CD4-positive, alpha-beta T cell (primary cell): ENCODE measurements at regions not wholly inside any gene's neighbourhood (a gene's known extent, or its start where the extent isn't known, plus 50 kb on each side); places are given as distances from the start of the nearest gene placed in this dataset.

Experiments used
- ATAC-seq: fragments of 200-7000 bp; cut with Tn5 transposase; one replicate; pipeline ENCODE4 v1.10.0; 2022; ENCODE audit warnings: mild to moderate bottlenecking; ENCODE audit not compliant: poor library complexity
- CTCF ChIA-PET: fragments of 350-600 bp; sonication (Branson Sonifier 250); formaldehyde crosslinking; loops from one replicate; lab custom pipeline; 2021; ENCODE audit warnings: antibody characterized with exemption, inconsistent platforms; lab: Charles Lee
- POLR2A ChIA-PET: fragments of 350-600 bp; sonication (Branson Sonifier 250); formaldehyde crosslinking; loops from one replicate; lab custom pipeline; 2021; ENCODE audit warnings: antibody characterized with exemption, inconsistent platforms; lab: Charles Lee
- DNase-seq, 14 experiments: peaks; one replicate each; pipeline ENCODE4 v3.0.0-alpha.2; 2013 to 2020; ENCODE audit warnings: mixed read lengths in 2 of 14
- H3K27ac ChIP-seq, 2 donors: one replicate each; pipeline versions ENCODE4 v1.5.1 to v1.7.0; 2013; ENCODE audit warnings: low read length in 2 of 2, low read depth in 1 of 2, mild to moderate bottlenecking in 1 of 2
- H3K27me3 ChIP-seq, 2 experiments: 1 replicate in 1 of 2; 2 replicates in 1 of 2; pipeline versions ENCODE4 v1.6.1 to v1.7.0; 2013; ENCODE audit warnings: low read length in 2 of 2, control low read depth in 1 of 2, mild to moderate bottlenecking in 1 of 2, moderate library complexity in 1 of 2; ENCODE audit not compliant: insufficient read depth in 2 of 2, control insufficient read depth in 1 of 2
- H3K36me3 ChIP-seq: one replicate; pipeline ENCODE4 v1.6.1; 2013; ENCODE audit warnings: low read length, control low read depth; ENCODE audit not compliant: insufficient read depth
- H3K4me1 ChIP-seq: one replicate; pipeline ENCODE4 v1.6.1; 2013; ENCODE audit warnings: low read length, control low read depth; ENCODE audit not compliant: insufficient read depth
- H3K4me3 ChIP-seq: one replicate; pipeline ENCODE4 v1.5.1; 2013; ENCODE audit warnings: mild to moderate bottlenecking, low read length, moderate library complexity
- H3K9me3 ChIP-seq, 2 experiments: 1 replicate in 1 of 2; 2 replicates in 1 of 2; pipeline versions ENCODE4 v1.6.1 to v1.7.0; 2013; ENCODE audit warnings: low read length in 2 of 2, mild to moderate bottlenecking in 2 of 2, control low read depth in 1 of 2, moderate library complexity in 1 of 2; ENCODE audit not compliant: control insufficient read depth in 1 of 2, insufficient read depth in 1 of 2
- H3K27ac Mint-ChIP-seq: one replicate; pipeline ENCODE4 v1.8.0; 2020; ENCODE audit warnings: mixed read lengths
- H3K27me3 Mint-ChIP-seq: one replicate; pipeline ENCODE4 v1.8.0; 2021; ENCODE audit warnings: mixed read lengths
- H3K36me3 Mint-ChIP-seq: one replicate; pipeline ENCODE4 v1.8.0; 2021; ENCODE audit warnings: low read depth, mixed read lengths
- H3K4me1 Mint-ChIP-seq: one replicate; pipeline ENCODE4 v1.8.0; 2021; ENCODE audit warnings: low read depth, mixed read lengths
- H3K4me3 Mint-ChIP-seq: one replicate; pipeline ENCODE4 v1.8.0; 2020; ENCODE audit warnings: mild to moderate bottlenecking, mixed read lengths
- H3K9me3 Mint-ChIP-seq: one replicate; pipeline ENCODE4 v1.8.0; 2020; ENCODE audit warnings: mixed read lengths
- CTCF ChIP-seq: fragments of 200-600 bp; IDR thresholded peaks from one replicate; pipeline ENCODE4 v1.8.0; 2022; ENCODE audit warnings: antibody characterized with exemption, mild to moderate bottlenecking
- intact Hi-C, 2 experiments: fragments of 100-400 bp; cut with DNase I in 1 of 2; cut with micrococcal nuclease in 1 of 2; formaldehyde crosslinking; loops; one replicate each; pipeline versions ENCODE4 v1.15.1 to v1.9.0; 2023 to 2025; cut with DNase I, micrococcal nuclease

GRCh38 chr1:34322969-34323368 lies 146.3 kb downstream of the C1orf94 start:
- H3K27me3 Mint-ChIP-seq = peaks cover 23% of the 10 kb centered on the region
- no peak overlapping the region for H3K27ac ChIP-seq
- H3K9me3 Mint-ChIP-seq = no peaks in the 10 kb centered on the region
- no peak overlapping the region for H3K4me3 ChIP-seq
- H3K36me3 ChIP-seq = no peaks in the 10 kb centered on the region
- H3K9me3 ChIP-seq = peaks cover 0 to 5% of the 10 kb centered on the region in 2 experiments
- no peaks in the 10 kb centered on the region for H3K27me3 ChIP-seq
- DNase-seq = no peak
- intact Hi-C loops = no loop called here
- no peaks in the 10 kb centered on the region for H3K4me1 ChIP-seq
- TF ChIP-seq CTCF = no peak
- no peak overlapping the region for H3K4me3 Mint-ChIP-seq
- ATAC-seq = no peak
- no peaks in the 10 kb centered on the region for H3K4me1 Mint-ChIP-seq
- ChIA-PET CTCF (no interaction called here), POLR2A (no interaction called here)
- H3K27ac Mint-ChIP-seq = no peak overlapping the region
- H3K36me3 Mint-ChIP-seq = no peaks in the 10 kb centered on the region

GRCh38 chr1:34324879-34325440 lies 148.3 kb downstream of the C1orf94 start:
- POLR2A ChIA-PET = no interaction called here
- no peak for ATAC-seq
- Mint-ChIP-seq H3K9me3 (no peaks in the 10 kb centered on the region), H3K36me3 (no peaks in the 10 kb centered on the region), H3K27ac (no peak overlapping the region), H3K27me3 (peaks cover 28% of the 10 kb centered on the region), H3K4me3 (no peak overlapping the region), H3K4me1 (no peaks in the 10 kb centered on the region)
- no peaks in the 10 kb centered on the region for H3K27me3 ChIP-seq
- no peak overlapping the region for H3K4me3 ChIP-seq
- CTCF ChIA-PET = no interaction called here
- no peak overlapping the region for H3K27ac ChIP-seq
- H3K9me3 ChIP-seq = peaks cover 0 to 5% of the 10 kb centered on the region in 2 experiments
- no peaks in the 10 kb centered on the region for H3K4me1 ChIP-seq
- no peak for DNase-seq
- TF ChIP-seq CTCF = no peak
- H3K36me3 ChIP-seq = no peaks in the 10 kb centered on the region
- intact Hi-C loops = no loop called here

GRCh38 chr1:34328281-34328799 lies 151.6 kb downstream of the C1orf94 start:
- TF ChIP-seq CTCF = no peak
- no peaks in the 10 kb centered on the region for H3K4me1 ChIP-seq
- ChIA-PET CTCF (interaction anchor here (1.2 kb wide), 1 partner anchor 10 kb away, joined by 3 read pairs; no protein-coding TSS in a partner anchor), POLR2A (no interaction called here)
- Mint-ChIP-seq H3K27ac (no peak overlapping the region), H3K36me3 (no peaks in the 10 kb centered on the region), H3K9me3 (no peaks in the 10 kb centered on the region), H3K4me1 (no peaks in the 10 kb centered on the region), H3K4me3 (no peak overlapping the region), H3K27me3 (peaks cover 27% of the 10 kb centered on the region)
- no peak overlapping the region for H3K27ac ChIP-seq
- no peaks in the 10 kb centered on the region for H3K27me3 ChIP-seq
- DNase-seq (no peak), ATAC-seq (no peak)
- no peaks in the 10 kb centered on the region for H3K9me3 ChIP-seq
- intact Hi-C loops = no loop called here
- H3K4me3 ChIP-seq = no peak overlapping the region
- H3K36me3 ChIP-seq = no peaks in the 10 kb centered on the region
